HG02973 (cell line): ENCODE measurements at regions not wholly inside any gene's neighbourhood (a gene's known extent, or its start where the extent isn't known, plus 50 kb on each side); places are given as distances from the start of the nearest gene placed in this dataset.

Source experiments
- ATAC-seq: cut with Tn5 transposase; IDR thresholded peaks from one replicate; pipeline ENCODE4 v1.9.1; 2021; ENCODE audit warnings: moderate library complexity; ENCODE audit not compliant: unreplicated experiment

DNA sequence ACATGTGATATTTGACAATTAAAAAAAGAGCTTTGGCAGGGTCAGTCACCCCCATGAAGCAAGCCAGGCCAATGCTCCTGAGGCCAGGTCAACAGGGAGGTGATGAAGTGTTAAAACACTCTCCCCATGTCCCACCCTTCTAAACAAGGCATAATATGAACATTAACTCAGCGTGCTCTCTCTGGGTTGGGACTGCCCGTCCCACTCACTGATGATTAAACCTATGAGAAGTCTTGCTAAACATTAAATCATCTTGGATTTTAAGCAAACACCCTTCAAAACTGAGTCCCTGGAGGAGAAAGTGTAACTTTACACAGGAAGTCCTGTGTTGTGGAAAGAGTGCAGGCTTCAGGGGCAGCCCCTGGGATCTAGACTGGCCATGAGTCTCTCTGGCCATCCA lies 558.5 kb downstream of the CD83 start:
- no peak for ATAC-seq

DNA sequence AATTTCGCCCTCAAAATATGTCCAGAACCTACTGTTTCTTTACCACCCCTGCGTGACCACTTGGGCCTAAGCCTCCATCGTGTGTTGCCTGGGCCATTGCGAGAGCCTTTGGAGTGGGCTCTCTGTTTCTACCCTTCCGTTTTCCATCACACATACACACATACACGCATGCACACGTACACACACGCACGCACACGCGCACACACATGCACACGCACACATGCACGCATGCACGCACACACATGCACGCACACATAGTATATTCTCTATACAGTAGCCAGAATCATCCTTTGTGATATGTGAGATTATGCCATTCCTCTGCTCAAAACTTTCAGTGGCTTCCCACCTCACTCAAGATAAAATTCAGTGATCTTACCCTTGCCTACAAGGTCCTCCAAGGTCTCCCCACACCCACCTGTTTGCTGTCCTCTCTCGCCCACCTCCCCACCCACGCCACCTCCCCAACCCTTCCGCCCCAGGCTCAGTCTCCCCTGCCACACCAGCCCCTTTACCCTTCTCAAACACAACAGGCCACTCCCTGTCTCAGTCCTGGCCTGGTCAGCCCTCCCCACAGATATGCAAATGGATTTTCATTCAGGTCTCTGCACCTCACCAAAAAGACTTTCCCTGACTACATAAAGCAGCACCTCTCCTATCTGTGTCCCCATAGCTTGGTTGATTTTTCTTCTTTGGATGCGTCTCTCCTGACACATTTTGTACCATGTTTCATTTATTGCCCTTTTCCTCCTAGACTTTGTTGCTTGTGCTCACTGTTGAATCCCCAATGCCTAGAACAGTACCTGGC lies 559.6 kb downstream of the CD83 start:
- no peak for ATAC-seq

DNA sequence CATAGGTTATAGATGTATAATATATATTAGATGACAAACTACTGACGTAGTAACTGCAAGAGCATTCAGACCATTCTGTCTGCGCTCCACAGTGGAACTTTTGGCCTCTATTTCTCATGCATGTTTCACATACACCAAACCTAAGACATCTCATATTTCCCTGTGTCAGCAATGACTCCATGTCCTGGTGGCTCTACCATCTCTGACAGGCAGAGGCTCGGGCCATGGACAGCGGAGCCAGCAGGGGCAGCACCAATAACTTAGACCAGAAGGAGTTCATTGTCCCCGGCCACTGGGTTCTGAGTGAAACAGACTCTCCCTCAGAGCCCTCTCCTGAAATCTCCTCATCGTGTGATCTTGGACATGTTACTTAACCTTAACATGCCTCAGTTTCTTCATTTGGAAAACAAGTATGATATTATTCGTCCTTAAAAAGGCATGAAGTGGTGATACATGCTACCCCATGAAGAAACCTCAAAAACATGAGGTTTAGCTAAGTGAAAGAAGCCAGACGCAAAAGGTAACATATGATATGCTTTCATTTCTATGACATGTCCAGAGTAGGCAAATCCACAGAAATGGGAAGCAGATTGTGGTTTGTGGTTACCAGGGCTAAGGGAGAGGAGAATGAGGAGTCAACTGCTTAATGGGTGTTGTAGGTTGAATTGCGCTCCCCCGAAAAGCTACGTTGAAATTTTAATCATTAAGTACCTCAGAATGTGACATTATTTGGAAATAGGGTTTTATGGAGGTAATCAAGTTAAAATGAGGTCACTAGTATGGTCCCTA lies 564.0 kb upstream of the JARID2 start:
- ATAC-seq = no peak

DNA sequence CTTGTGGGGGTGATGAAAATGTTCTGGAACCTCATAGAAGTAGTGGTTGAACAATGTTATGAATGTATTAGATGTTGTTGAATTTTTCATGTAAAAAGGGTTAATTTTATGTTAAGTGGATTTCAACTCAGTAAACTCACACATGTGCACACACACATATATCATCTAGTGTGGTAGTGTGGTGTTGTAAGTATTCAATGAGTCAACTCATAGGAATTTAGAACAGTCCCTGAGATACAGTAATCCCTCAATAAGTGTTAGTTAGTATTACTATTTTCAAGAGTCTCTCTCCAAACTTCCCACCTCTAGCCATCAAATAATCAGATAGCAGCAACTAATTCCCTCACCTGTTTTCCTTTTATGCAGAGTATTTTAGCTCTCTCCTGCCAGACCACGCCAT lies 563.1 kb upstream of the JARID2 start:
- no peak for ATAC-seq

DNA sequence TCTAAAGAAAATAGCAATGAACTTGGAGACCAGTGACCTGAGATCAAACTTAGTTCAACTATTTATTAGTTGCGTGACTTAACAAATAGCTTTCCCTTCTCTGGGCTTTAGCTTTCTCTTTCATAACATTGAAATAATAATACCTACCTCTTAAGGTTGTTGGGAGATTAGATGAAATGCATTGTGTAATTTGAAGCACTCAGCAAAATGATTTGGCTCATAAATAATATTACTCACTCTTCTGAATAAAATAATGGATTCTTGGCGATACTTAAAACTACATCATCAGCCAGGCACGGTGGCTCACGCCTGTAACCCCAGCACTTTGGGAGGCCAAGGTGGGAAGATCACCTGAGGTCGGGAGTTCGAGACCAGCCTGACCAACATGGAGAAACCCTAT lies 556.2 kb upstream of the JARID2 start:
- no peak for ATAC-seq

DNA sequence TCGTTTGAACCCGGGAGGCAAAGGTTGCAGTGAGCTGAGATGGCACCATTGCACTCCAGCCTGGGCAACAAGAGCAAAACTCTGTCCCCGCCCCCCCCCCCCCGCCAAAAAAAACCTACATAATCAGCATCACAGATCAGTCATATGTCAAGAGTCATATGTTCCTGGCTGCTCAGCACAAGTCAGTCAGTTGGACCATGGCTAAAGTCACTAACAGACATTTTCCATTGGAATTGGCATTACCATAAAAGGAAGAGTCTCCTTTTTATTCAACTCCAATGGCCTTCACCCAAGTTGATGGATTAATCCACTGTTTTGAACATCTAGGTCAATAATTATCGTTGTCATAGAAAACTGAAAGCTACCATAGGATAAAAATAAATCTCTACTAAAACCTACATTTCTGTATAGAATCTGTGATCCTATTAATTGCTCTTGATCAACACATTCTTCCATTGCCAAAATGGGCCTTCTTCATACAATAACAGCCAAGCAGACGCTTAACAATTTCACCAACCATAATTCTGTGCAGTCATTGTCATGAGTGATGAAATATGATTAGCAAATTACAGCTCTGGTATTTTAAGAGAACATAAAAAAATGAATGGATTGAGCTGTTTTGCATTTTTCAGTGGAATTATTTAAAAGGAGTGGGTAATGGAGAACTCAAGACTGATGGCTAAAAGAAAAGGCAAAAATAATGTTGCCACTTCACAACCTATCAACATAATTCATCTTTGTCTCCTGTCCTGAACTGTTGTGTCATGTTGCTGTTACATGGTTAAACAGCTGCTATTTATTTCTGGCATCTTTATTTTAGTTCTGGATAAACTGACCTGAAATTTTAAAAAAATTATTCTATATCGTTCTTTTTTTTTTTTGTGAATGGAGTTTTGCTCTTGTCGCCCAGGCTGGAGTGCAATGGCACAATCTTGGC lies 555.5 kb upstream of the JARID2 start:
- ATAC-seq = no peak

DNA sequence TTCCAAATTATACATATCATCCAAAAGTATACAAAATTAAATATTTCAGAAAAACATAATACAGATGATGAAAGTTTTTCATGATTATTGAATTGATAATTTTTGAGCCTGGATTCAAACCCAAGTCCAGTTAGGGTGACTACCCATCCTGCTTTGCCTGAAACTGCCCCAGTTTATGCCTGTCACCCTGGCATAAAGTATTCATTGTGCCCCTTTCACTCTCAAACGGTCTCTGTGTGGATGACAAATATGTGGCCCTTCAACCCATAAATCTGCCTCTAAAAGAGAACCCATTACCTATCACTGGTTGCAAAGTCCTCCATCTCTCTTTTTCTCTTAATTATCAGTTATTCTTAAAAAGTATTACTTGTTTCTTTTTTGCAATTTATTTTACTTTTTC lies 553.7 kb upstream of the JARID2 start:
- no peak for ATAC-seq

DNA sequence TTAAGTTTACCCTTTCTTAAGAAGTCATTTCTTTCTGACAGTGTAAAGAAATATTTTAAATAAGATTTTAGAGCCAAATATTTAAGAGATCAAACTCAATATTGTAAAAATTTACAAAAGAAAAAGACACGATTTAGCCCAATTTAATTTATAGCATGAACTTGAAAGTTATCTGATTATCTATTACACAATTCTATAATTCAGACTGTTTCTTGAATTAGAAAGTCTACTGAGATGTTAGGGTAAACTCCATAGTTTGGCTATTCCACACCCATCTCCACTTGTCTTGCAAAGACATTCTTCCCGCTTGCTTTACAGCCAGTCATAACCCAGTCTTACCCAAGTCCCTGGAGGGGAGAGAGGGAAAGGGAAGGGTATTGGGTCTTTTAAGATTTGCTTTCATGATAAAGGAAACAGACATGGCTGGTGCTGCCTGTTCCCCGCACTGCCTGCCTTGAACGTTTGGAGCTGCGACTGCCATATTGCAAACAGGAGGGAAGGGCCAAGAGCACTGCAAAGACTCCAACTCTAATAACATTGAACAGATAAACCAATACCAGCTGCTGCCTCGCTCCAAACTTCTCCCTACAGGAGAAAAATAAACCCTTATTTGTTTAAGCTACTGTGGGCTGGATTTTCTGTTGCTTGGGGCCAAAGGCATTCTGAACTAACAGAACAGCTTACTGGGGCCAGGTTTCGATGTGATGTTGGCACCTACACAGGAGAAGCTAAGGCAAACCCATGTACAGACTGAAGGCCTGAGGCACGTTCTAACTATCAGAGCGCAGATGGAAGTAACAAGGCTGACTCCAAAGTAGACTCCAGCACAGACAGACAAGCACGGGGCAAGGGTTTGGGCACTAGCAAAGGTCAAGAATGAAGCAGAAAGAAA lies 552.3 kb upstream of the JARID2 start:
- no peak for ATAC-seq

DNA sequence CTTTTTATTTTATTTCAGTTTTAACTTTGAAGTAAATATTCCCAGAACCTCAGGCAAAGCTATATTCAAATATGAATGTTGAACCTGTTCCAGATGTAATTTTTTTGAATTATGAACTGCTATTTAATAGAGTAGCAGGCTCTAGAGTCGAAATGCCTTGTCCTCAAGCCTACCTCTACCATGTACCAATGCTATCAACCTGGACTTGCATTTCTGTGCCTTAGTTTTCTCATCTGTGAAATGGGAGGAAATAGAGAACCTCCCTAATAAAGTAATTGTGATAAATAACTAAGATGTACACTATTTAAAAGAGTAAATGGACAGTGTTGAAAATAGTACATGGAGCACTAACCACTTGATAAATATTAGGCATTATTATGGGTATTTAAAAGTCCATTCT lies 551.6 kb upstream of the JARID2 start:
- ATAC-seq = no peak

DNA sequence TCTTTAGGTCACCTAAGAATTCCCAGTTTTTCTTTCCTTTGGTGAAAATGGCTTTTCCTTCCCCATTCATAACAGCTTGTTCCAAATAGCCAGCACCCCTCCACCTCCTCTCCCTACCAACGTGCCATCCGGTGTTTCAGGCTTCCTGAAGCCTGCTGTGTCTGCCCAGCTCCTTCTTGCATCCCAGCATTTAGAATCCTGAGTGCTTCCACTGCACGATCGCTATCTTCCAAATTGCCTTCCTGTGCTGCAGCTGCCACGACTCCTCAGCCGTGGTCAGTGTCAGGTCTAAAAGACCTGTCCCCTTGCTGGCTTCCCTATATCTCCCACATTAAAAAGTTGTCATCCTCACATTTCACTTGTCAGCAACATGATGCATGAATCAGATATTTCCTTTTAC lies 550.3 kb upstream of the JARID2 start:
- ATAC-seq = no peak

DNA sequence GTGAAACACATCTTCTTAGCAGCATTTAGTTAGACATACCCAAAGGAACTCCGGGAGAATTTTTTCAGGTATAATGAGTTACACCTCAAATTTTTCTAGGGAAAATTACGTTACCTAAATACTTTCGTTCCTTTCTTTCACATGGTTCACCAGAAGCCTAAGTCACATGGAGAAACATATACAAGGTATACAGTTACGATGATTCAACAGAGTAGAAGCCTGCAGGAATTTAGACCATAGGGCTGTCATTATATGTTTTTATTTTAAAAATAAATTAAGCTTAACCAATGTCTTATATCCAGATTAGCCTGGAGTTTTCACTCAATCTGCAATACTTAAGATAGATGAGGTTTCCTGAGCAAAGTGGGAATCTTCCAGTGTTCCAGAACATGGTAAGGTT lies 549.5 kb upstream of the JARID2 start:
- ATAC-seq = no peak

DNA sequence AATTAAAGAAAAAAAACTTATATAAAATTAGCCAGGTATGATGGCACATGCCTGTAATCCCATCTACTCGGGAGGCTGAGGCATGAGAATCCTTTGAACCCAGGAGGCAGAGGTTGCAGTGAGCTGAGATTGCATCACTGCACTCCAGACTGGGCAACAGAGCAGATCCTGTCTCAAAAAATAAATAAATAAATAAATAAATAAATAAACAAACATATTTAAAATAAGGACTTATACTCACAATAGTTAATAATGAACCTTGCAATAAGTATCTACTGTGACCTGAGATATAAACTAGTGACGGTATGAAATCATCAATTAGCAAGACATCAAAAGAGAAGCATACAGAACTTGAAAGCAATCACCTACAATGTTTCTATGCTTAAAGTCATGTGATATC lies 548.4 kb upstream of the JARID2 start:
- no peak for ATAC-seq

DNA sequence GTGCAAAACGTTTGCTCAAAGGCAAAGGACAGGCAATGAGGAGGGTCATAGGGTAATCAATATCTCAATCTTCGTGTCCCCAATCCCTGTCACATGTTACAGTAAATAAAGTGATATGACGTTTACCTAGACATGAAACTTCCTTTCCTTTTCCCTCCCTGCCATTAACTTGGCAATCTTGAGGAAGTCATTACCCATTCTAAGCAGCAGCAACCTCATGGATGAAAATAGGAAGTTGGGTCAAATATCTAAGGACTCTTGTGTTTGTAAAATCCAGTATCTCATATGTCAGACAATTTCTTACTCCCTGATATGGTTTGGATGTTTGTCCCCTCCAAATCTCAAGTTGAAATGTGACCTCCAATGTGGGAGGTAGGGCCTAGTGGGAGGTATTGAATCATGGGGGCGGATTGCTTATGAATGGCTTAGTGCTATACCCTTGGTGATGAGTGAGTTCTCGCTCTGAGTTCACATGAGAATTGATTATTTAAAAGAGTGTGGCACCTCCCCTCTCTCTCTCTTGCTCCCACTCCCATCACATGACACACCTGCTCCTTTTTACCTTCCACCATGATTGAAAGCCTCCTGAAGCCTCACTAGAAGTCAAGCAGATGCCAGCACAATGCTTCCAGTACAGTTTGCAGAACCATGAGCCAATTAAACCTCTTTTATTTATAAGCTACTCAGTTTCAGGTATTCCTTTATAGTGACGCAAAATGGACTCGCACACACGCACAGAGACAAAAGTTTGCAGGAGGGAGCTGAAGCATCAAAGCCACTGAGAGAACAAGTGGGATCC lies 545.9 kb upstream of the JARID2 start:
- ATAC-seq = no peak

DNA sequence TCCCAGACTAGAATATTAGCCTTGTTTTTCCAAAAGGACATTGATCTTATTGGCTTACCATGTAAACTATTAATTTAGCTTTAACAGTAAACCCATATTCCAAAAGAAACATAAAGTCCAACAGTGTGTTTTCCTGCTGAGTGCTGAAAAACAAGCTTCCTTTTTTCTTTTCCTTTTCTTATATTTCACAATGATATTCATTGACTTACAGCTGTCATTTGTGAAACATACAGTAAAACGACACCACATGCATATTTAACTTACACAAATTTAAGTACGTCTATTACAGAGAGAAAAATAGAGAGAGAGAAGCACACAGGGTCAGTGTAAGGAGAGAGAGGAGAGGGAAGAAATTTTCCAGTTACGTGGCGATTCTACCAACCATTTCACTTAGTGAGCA lies 543.9 kb upstream of the JARID2 start:
- ATAC-seq = no peak

DNA sequence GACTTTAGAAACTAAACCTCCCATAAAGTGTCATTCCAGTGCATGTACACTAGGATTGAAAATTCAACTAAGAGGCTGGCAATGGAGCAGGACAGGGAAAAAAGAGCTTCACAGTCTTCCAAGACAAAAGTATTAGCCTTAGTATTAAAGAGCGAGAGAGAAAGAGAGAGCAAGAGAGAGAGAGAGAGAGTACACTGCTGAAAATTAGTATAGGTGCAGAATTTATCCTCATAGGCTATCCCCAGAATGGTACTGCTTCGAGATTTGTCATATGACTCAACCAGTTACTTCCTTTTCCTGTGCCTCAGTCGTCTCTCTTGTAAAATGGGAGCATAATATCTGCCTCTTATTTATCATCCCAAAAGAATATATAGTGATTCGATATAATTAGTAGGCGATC lies 543.2 kb upstream of the JARID2 start:
- ATAC-seq = no peak

DNA sequence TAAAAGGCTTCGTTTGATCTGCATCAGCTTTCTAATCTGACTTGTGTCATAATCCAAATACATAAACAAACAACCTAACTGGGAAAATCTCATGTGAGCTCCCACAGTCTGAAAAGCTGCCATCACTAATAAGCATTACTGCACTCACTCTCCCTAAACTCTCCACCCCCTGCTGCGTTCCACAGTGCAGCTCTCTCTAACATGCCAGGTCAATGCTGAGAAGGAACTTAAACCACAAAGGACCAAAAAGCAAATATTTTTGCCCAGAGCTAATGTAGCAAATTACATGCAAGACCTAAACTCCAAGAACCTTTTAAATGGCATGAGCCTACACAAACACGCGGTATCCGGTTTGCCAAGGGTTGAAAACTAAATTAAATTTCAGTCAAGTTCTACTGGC lies 542.3 kb upstream of the JARID2 start:
- no peak for ATAC-seq

DNA sequence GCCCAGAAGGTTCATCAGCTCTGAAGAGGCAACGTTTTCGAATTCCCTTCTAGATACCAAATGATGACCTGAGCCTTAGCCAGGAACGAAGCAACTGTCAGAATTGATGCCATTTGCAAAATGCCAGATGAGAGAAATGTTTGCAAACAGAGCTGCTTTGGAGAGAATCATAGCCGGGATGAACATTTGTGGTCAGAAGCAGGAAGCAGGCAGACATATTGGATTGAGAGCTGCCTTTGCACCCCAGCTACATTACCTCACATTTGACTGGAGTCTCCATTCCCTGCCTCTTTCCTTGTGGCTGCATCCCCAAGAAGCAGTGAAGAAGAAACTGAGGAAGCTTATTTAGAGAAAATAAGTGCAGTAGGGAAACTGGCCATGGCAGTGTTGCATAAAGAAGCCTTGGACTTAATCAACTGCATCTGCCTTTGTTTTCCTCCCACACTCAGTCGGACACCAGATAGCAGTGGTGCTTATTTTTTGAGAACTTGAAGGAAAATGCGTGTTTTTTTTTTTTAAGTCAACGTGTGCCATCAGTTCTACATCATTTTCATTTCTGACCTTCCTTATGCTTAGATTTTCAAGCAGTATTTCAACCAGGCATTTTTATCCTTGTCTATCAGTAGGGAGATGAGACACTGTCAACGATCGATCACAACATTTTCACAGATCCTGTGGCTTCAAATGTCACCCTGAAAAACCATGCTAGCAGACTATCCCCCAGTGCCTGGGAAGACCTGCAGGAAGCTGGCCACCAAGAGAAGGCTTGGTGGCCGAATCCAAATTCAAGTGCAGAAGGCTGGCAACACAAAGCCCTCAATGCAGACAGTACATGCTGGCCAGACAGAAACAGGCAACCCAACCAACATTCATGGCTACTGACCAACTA lies 541.2 kb upstream of the JARID2 start:
- no peak for ATAC-seq

DNA sequence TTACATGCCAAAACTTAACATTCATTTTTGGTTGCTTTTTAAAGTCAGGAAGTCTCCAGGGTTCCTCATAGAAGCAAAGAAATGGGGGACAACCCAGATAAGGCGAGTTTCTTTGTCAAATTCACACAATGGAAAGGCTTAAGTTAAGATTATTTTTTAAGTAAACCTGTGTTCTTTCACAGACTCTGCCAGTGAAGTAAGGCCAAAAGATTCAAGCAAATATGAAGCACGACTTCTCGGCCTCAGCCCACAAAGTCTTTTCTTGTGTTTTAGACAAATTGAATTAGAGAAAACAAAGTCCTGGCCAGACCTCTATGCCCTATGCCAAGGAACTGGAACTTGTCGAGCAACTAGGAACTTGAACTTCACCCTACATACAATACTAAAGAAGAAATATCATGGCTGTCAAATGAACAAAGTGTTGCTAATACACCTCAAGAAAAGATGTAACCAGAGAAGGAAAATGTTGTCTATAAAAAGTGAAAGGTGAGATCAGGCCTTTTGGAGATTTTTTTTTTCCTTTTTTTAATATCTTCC lies 540.0 kb upstream of the JARID2 start:
- ATAC-seq = no peak
